IPS DF 19.7 (cell line): ENCODE measurements at regions not wholly inside any gene's neighbourhood (a gene's known extent, or its start where the extent isn't known, plus 50 kb on each side); places are given as distances from the start of the nearest gene placed in this dataset.

Experiments used
- DNase-seq: peaks from one replicate; pipeline ENCODE4 v3.0.0-alpha.2; 2013; ENCODE audit warnings: low read depth, low spot score

GRCh38 chr18:4854671-4855070 lies 342.4 kb downstream of the AKAIN1 start:
- DNase-seq = peak; percentile 54

- no peak for DNase-seq
Observed at GRCh38 chr18:4851301-4851976, 345.6 kb downstream of the AKAIN1 start.

- DNase-seq = no peak
Observed at GRCh38 chr18:4847056-4847455, 350.0 kb downstream of the AKAIN1 start.

GRCh38 chr18:4844320-4844719 lies 352.7 kb downstream of the AKAIN1 start:
- no peak for DNase-seq

GRCh38 chr18:4843771-4844170 lies 353.3 kb downstream of the AKAIN1 start:
- DNase-seq = no peak

GRCh38 chr18:4842751-4843150 lies 354.3 kb downstream of the AKAIN1 start:
- no peak for DNase-seq

GRCh38 chr18:4842287-4842686 lies 354.8 kb downstream of the AKAIN1 start:
- no peak for DNase-seq

GRCh38 chr18:4839639-4840038 lies 357.4 kb downstream of the AKAIN1 start:
- DNase-seq = no peak

- DNase-seq = no peak
Observed at GRCh38 chr18:4836141-4836540, 360.9 kb downstream of the AKAIN1 start.

- DNase-seq = no peak
Observed at GRCh38 chr18:4831791-4832375, 365.2 kb downstream of the AKAIN1 start.

- DNase-seq = no peak
Observed at GRCh38 chr18:4831127-4831526, 365.9 kb downstream of the AKAIN1 start.

- DNase-seq = no peak
Observed at GRCh38 chr18:4823091-4823490, 368.0 kb upstream of the DLGAP1 start.

GRCh38 chr18:4821801-4822200 lies 366.7 kb upstream of the DLGAP1 start:
- no peak for DNase-seq

GRCh38 chr18:4817665-4818064 lies 362.6 kb upstream of the DLGAP1 start:
- DNase-seq = no peak

- DNase-seq = no peak
Observed at GRCh38 chr18:4813708-4814107, 358.6 kb upstream of the DLGAP1 start.

GRCh38 chr18:4808891-4809290 lies 353.8 kb upstream of the DLGAP1 start:
- DNase-seq = no peak

GRCh38 chr18:4807604-4808293 lies 352.6 kb upstream of the DLGAP1 start:
- DNase-seq = no peak

- no peak for DNase-seq
Observed at GRCh38 chr18:4806331-4806730, 351.2 kb upstream of the DLGAP1 start.

GRCh38 chr18:4802296-4802695 lies 347.2 kb upstream of the DLGAP1 start:
- no peak for DNase-seq

GRCh38 chr18:4801151-4801550 lies 346.0 kb upstream of the DLGAP1 start:
- DNase-seq = no peak

- no peak for DNase-seq
Observed at GRCh38 chr18:4797002-4797685, 342.0 kb upstream of the DLGAP1 start.

GRCh38 chr18:4789506-4789905 lies 334.4 kb upstream of the DLGAP1 start:
- no peak for DNase-seq
